Body of pancreas (tissue), 4 donors: ENCODE measurements at regions not wholly inside any gene's neighbourhood (a gene's known extent, or its start where the extent isn't known, plus 50 kb on each side); places are given as distances from the start of the nearest gene placed in this dataset.

Experiments
- ATAC-seq: fragments of 150-250 bp; one replicate; pipeline ENCODE4 v1.9.1; 2016
- DNase-seq, 4 donors: peaks; one replicate each; pipeline ENCODE4 v3.0.0-alpha.2; 2019
- H3K27ac ChIP-seq, 4 donors: fragments of 200-600 bp; sonication (generic); 1 replicate in 3 of 4; 2 replicates in 1 of 4; pipeline versions ENCODE4 v1.5.1 to v1.6.1; 2016 to 2019; ENCODE audit warnings: mild to moderate bottlenecking in 1 of 4, mixed read lengths in 1 of 4, moderate library complexity in 1 of 4
- H3K27me3 ChIP-seq, 2 donors: fragments of 200-600 bp; sonication (generic); one replicate each; pipeline ENCODE4 v1.6.0; 2016; ENCODE audit warnings: mild to moderate bottlenecking in 1 of 2
- H3K36me3 ChIP-seq, 2 donors: fragments of 200-600 bp; sonication (generic); replicated peaks in 1 of 2; 2 replicates each; pipeline ENCODE4 v1.5.1; 2016; ENCODE audit warnings: low read depth in 2 of 2; ENCODE audit not compliant: insufficient read depth in 1 of 2
- H3K4me1 ChIP-seq: fragments of 200-600 bp; sonication (generic); one replicate; pipeline ENCODE4 v1.6.0; 2016
- H3K4me3 ChIP-seq, 2 donors: fragments of 200-600 bp; sonication (generic); 1 replicate in 1 of 2; 2 replicates in 1 of 2; pipeline ENCODE4 v1.5.1; 2016 to 2019
- H3K9me3 ChIP-seq, 3 donors: fragments of 200-600 bp; sonication (generic); 1 replicate in 2 of 3; 2 replicates in 1 of 3; pipeline ENCODE4 v1.5.1; 2016
- POLR2A ChIP-seq, 3 donors: fragments of 450-650 bp; IDR thresholded peaks; one replicate each; pipeline ENCODE4 v1.6.1; 2016; ENCODE audit warnings: antibody characterized with exemption in 3 of 3, mild to moderate bottlenecking in 2 of 3
- WGBS, 2 donors: methylation state at CpG; one replicate each; pipeline ENCODE4 v1.1.5; 2017; 5-methylcytosine and 5-hydroxymethylcytosine counted together
- intact Hi-C: fragments of 100-400 bp; cut with DNase I; formaldehyde crosslinking; loops from one replicate; pipeline ENCODE4 v1.15.1; 2023
- TF ChIP-seq, protein P1 (sequence below), 7 experiments: fragments of 450-650 bp in 4 of 7; fragments of 200-600 bp in 3 of 7; sonication (generic) in 3 of 7; IDR thresholded peaks; one replicate each; pipeline ENCODE4 v1.5.1; 2016 to 2019; ENCODE audit warnings: antibody characterized with exemption in 7 of 7

DNA sequence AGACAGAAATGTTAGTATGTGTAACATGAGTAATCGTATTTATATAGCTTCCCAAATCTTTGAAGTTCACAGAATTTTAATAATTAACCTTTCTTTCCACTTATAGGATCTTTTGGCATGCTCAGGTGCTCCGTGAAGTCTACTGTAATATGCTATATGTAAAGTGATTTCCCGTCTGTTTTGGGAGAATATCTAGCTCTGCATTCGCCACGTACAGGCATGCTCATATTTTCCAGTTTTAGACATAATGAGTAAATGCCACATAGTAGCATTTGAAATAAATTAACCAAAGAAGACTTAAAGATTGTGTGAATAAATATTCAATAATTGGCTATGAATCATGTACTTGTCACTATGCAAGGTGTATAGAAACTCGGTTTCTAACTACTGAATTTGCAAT lies 189.0 kb upstream of the CSNK1A1L start:
- Histone ChIP-seq H3K27ac (no peak overlapping the region), H3K9me3 (no peaks in the 10 kb centered on the region), H3K27me3 (no peaks in the 10 kb centered on the region), H3K4me1 (no peaks in the 10 kb centered on the region), H3K36me3 (no peaks in the 10 kb centered on the region), H3K4me3 (no peak overlapping the region)
- intact Hi-C loops = no loop called here
- DNase-seq = no peak
- no peak for TF ChIP-seq POLR2A (IDR thresholded peaks at IDR 0.05)
- TF ChIP-seq, protein P1, sequence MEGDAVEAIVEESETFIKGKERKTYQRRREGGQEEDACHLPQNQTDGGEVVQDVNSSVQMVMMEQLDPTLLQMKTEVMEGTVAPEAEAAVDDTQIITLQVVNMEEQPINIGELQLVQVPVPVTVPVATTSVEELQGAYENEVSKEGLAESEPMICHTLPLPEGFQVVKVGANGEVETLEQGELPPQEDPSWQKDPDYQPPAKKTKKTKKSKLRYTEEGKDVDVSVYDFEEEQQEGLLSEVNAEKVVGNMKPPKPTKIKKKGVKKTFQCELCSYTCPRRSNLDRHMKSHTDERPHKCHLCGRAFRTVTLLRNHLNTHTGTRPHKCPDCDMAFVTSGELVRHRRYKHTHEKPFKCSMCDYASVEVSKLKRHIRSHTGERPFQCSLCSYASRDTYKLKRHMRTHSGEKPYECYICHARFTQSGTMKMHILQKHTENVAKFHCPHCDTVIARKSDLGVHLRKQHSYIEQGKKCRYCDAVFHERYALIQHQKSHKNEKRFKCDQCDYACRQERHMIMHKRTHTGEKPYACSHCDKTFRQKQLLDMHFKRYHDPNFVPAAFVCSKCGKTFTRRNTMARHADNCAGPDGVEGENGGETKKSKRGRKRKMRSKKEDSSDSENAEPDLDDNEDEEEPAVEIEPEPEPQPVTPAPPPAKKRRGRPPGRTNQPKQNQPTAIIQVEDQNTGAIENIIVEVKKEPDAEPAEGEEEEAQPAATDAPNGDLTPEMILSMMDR (IDR thresholded peaks at IDR 0.05) = no peak
- 37 to 42% methylated on average over 6 of the region's 6 CpGs for WGBS, 2 donors
- ATAC-seq = no peak

DNA sequence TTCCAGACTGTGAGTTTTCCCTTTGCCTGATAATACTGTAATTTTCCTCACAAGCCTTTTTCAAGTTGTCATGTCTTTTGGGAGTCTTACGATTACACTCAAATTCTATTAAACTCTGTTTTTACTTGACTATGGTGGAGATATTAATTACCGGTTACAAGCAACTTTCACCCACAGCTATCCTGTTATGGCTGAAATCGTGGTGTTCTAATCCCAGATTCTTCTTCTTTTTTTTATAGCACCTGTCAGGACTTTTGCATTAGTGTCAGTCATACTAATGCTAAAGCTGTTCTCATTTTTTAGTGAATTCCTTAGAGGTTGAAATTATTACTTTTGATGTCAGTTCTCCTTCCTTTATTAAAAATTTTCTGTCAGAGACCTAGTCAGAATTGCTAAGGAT lies 187.8 kb upstream of the CSNK1A1L start:
- Histone ChIP-seq H3K27me3 (no peaks in the 10 kb centered on the region), H3K36me3 (no peaks in the 10 kb centered on the region), H3K4me1 (no peaks in the 10 kb centered on the region), H3K4me3 (no peak overlapping the region), H3K9me3 (no peaks in the 10 kb centered on the region), H3K27ac (no peak overlapping the region)
- ATAC-seq = no peak
- intact Hi-C loops = no loop called here
- DNase-seq = no peak
- 66 to 76% methylated on average over 3 of the region's 3 CpGs for WGBS, 2 donors
- no peak for TF ChIP-seq POLR2A (IDR thresholded peaks at IDR 0.05)
- TF ChIP-seq, protein P1 (IDR thresholded peaks at IDR 0.05) = no peak

DNA sequence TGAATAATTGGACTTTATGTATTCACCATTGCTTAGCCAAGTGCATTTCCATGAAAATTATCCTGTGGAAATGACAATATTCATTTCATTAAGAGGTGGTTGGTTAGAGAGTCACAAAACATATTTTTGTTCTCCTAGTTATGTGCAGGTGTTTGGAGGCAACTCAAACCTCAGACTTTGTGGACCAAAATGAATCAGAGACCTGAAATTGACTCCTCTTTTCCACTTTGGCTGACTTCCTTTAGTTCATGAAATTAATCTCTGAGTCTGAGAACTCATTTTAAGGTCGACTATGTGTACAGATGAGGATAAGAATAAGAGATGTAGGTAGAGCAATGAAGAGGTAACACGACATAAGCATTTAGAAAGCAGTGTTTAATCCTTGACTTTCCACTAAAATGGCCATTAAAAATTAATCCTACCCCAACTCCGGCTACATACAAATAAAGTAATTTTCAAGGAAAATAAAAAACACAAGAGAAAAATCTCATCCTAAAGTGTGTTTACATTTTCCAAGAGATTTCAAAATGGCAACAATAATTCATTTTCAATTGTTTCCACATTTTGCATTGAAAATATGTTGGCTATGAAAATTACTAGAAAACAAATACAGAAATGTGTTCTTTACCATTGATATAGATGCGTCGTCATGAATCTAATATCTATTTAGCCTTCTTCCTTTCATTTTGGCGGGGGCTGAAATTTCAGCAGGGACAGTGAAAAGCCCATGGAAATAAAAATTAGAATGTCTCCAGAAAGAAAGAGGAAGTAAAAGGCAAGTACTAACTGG lies 185.4 kb upstream of the CSNK1A1L start:
- TF ChIP-seq, protein P1 (IDR thresholded peaks at IDR 0.05) = no peak
- no peak for TF ChIP-seq POLR2A (IDR thresholded peaks at IDR 0.05)
- ATAC-seq (no peak), DNase-seq (no peak)
- H3K27me3 ChIP-seq = no peaks in the 10 kb centered on the region
- 72 to 73% methylated on average over 6 of the region's 6 CpGs for WGBS, 2 donors
- H3K36me3 ChIP-seq = no peaks in the 10 kb centered on the region
- H3K4me1 ChIP-seq = no peaks in the 10 kb centered on the region
- intact Hi-C loops = no loop called here
- H3K27ac ChIP-seq = no peak overlapping the region
- no peaks in the 10 kb centered on the region for H3K9me3 ChIP-seq
- no peak overlapping the region for H3K4me3 ChIP-seq

DNA sequence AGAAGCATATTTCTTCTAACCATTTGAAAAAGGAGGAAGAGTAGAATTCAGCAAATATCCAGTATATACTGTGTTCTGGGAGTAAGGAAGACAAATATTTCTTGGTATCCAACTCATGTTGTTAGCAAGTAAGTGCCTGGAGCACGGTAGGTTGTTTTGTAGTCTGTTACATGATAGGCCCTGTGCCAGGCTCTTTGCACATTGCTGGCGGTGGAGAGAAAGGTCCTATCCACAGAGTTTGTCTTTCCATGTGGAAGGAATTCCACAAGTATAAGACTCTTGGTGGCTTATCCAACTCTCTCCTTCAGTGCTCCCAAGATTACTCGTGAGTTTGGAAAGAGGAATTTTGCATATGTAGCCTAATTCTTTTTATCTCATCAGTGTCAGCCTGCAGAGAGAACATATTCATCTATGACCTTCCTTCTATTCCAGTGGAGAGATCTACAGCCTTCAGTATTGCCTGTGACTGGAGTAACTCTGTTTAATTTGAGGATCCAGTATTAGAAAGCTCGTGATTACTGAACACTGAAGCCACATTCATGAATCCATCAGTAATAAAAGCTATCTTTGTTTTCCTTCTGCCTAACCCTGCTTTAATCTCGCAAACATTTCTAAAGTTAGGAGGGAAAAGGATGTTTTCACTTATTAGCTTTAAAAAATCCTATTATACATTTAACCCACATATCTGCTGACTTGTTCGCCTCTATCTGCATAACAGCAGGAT lies 183.9 kb upstream of the CSNK1A1L start:
- Histone ChIP-seq H3K4me3 (no peak overlapping the region), H3K9me3 (no peaks in the 10 kb centered on the region), H3K36me3 (no peaks in the 10 kb centered on the region), H3K4me1 (no peaks in the 10 kb centered on the region), H3K27me3 (no peaks in the 10 kb centered on the region), H3K27ac (no peak overlapping the region)
- TF ChIP-seq, protein P1 (IDR thresholded peaks at IDR 0.05) = no peak
- TF ChIP-seq POLR2A (IDR thresholded peaks at IDR 0.05) = no peak
- 55 to 61% methylated on average over 6 of the region's 6 CpGs for WGBS, 2 donors
- no peak for ATAC-seq
- intact Hi-C loops = no loop called here
- DNase-seq = no peak
